ENCODE measurements at regions not wholly inside any gene's neighbourhood (a gene's known extent, or its start where the extent isn't known, plus 50 kb on each side); places are given as distances from the start of the nearest gene placed in this dataset.

DNA sequence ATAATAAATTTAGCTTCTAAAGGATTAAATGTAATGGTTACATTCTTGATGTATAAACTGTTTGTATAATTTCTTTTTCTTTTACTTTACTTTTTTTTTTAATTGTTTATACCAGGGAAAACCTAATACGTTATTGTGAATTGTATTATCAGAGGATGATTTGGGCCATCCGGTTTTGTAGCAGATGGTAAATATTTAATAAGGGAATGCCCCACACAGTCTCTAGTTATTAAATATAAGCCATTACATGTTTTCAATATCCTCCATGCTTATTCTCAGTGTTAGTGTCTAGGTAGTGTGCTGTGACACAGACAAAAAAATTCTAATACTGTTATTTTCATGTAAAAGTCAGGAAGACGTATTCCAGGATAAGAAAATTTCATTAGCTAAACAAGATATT lies 553.9 kb downstream of the ZNF804A start:
- Histone ChIP-seq H2BK15ac (ENCODE audit: low read depth, low read length) (no peak overlapping the region), H3K79me1 (ENCODE audit: insufficient read depth, low read depth, low read length, poor library complexity, severe bottlenecking) (no peaks in the 10 kb centered on the region), H3K9ac (ENCODE audit: extremely low read depth, insufficient read length, low read length) (no peak overlapping the region), H3K4me2 (ENCODE audit: insufficient read depth, insufficient read length, low read length) (no peak overlapping the region), H3T11ph (ENCODE audit: low read length) (no peak overlapping the region), H3K23ac (ENCODE audit: insufficient read length, low read depth, low read length) (no peak overlapping the region), H4K8ac (replicated peaks; ENCODE audit: insufficient read length, low read depth, low read length) (no peak overlapping the region), H4K5ac (ENCODE audit: insufficient read length, low read depth, low read length) (no peak overlapping the region), H2BK5ac (ENCODE audit: insufficient read length, low read length) (no peak overlapping the region), H3K9me3 (ENCODE audit: control insufficient read depth, low read depth, low read length) (no peaks in the 10 kb centered on the region), H3K23me2 (ENCODE audit: insufficient read length, low read depth, low read length, poor library complexity, severe bottlenecking) (no peaks in the 10 kb centered on the region), H2AFZ (ENCODE audit: low read length) (no peak overlapping the region), H3K18ac (ENCODE audit: insufficient read length, low read depth, low read length) (no peak overlapping the region), H2BK120ac (ENCODE audit: low read depth, low read length, poor library complexity, severe bottlenecking) (no peak overlapping the region), H3K14ac (ENCODE audit: insufficient read depth, low read length) (no peak overlapping the region), H3K79me2 (ENCODE audit: insufficient read depth, low read length) (no peaks in the 10 kb centered on the region), H4K20me1 (ENCODE audit: control insufficient read depth, insufficient read depth, insufficient read length) (no peaks in the 10 kb centered on the region), H2BK20ac (ENCODE audit: low read depth, low read length, poor library complexity, severe bottlenecking) (no peak overlapping the region), H2BK12ac (ENCODE audit: insufficient read length, low read depth, low read length) (no peak overlapping the region), H3K4me1 (ENCODE audit: insufficient read depth, low read length) (no peaks in the 10 kb centered on the region), H3K27ac (ENCODE audit: insufficient read length, low read depth, low read length) (no peak overlapping the region), H3K56ac (ENCODE audit: insufficient read length, low read depth, low read length) (no peak overlapping the region), H3K4ac (ENCODE audit: low read depth, low read length) (no peak overlapping the region), H3K27me3 (ENCODE audit: insufficient read depth, low read length) (no peaks in the 10 kb centered on the region), H4K91ac (ENCODE audit: insufficient read length, low read depth, low read length) (no peak overlapping the region), H2AK5ac (ENCODE audit: insufficient read length, low read length) (no peak overlapping the region)
- no peak for DNase-seq
- no peak overlapping the region for H3K4me3 Mint-ChIP-seq
- H3K4me1 Mint-ChIP-seq: no peaks in the 10 kb centered on the region
- H3K27me3 Mint-ChIP-seq (ENCODE audit: low read depth): no peaks in the 10 kb centered on the region
- H3K27ac Mint-ChIP-seq: no peak overlapping the region
- no peaks in the 10 kb centered on the region for H3K9me3 Mint-ChIP-seq
- TF ChIP-seq, protein P1, sequence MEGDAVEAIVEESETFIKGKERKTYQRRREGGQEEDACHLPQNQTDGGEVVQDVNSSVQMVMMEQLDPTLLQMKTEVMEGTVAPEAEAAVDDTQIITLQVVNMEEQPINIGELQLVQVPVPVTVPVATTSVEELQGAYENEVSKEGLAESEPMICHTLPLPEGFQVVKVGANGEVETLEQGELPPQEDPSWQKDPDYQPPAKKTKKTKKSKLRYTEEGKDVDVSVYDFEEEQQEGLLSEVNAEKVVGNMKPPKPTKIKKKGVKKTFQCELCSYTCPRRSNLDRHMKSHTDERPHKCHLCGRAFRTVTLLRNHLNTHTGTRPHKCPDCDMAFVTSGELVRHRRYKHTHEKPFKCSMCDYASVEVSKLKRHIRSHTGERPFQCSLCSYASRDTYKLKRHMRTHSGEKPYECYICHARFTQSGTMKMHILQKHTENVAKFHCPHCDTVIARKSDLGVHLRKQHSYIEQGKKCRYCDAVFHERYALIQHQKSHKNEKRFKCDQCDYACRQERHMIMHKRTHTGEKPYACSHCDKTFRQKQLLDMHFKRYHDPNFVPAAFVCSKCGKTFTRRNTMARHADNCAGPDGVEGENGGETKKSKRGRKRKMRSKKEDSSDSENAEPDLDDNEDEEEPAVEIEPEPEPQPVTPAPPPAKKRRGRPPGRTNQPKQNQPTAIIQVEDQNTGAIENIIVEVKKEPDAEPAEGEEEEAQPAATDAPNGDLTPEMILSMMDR (conservative IDR thresholded peaks at IDR 0.05): no peak
- no CpG with 5 or more reads among the region's 3 CpGs for WGBS (ENCODE audit: extremely low coverage, insufficient read length, low lambda C conversion rate)
- no peaks in the 10 kb centered on the region for H3K36me3 Mint-ChIP-seq (ENCODE audit: insufficient read depth in 1 of 3, low read depth in 3 of 3)

Data from H9 (cell line).